Tibial nerve (tissue), 3 donors: ENCODE measurements at regions not wholly inside any gene's neighbourhood (a gene's known extent, or its start where the extent isn't known, plus 50 kb on each side); places are given as distances from the start of the nearest gene placed in this dataset.

Source experiments
- CTCF ChIP-seq, 5 experiments: fragments of 200-600 bp in 3 of 5; fragments of 450-650 bp in 2 of 5; sonication (generic) in 3 of 5; IDR thresholded peaks; one replicate each; pipeline ENCODE4 v1.5.1; 2016 to 2019; ENCODE audit warnings: antibody characterized with exemption in 5 of 5, mild to moderate bottlenecking in 3 of 5, moderate library complexity in 2 of 5
- POLR2A ChIP-seq, 2 donors: fragments of 450-650 bp; IDR thresholded peaks; one replicate each; pipeline ENCODE4 v1.6.1; 2017; ENCODE audit warnings: antibody characterized with exemption in 2 of 2, mild to moderate bottlenecking in 2 of 2, moderate library complexity in 2 of 2

- TF ChIP-seq POLR2A (IDR thresholded peaks at IDR 0.05) (no peak), CTCF (IDR thresholded peaks at IDR 0.05) (no peak)
Measured at GRCh38 chr6:169857343-169858292, 106.2 kb downstream of the ERMARD start.
